Neural crest cell (in vitro differentiated cells): ENCODE measurements at regions not wholly inside any gene's neighbourhood (a gene's known extent, or its start where the extent isn't known, plus 50 kb on each side); places are given as distances from the start of the nearest gene placed in this dataset.

ENCODE experiments used
- DNase-seq: peaks from one replicate; pipeline ENCODE4 v3.0.0; 2021; ENCODE audit warnings: low read depth, mixed read lengths, low spot score
- H3K27ac Mint-ChIP-seq: one replicate; pipeline ENCODE4 v1.8.0; 2021; ENCODE audit warnings: mild to moderate bottlenecking, mixed read lengths; ENCODE audit not compliant: unreplicated experiment
- H3K27me3 Mint-ChIP-seq: 2 replicates; pipeline ENCODE4 v1.8.0; 2021; ENCODE audit warnings: low read depth, mild to moderate bottlenecking, mixed read lengths
- H3K36me3 Mint-ChIP-seq: 2 replicates; pipeline ENCODE4 v1.8.0; 2021; ENCODE audit warnings: low read depth, mild to moderate bottlenecking, mixed read lengths
- H3K4me1 Mint-ChIP-seq: 2 replicates; pipeline ENCODE4 v1.8.0; 2021; ENCODE audit warnings: mixed read lengths
- H3K4me3 Mint-ChIP-seq: one replicate; pipeline ENCODE4 v1.8.0; 2021; ENCODE audit warnings: mild to moderate bottlenecking, mixed read lengths
- H3K9me3 Mint-ChIP-seq: 2 replicates; pipeline ENCODE4 v1.8.0; 2021; ENCODE audit warnings: mixed read lengths
- CTCF ChIP-seq: fragments of 200-600 bp; sonication (generic); conservative IDR thresholded peaks from 2 replicates; pipeline ENCODE4 v1.5.0; 2021; ENCODE audit warnings: antibody characterized with exemption, mild to moderate bottlenecking

- TF ChIP-seq CTCF = no peak
- H3K27ac Mint-ChIP-seq = no peak overlapping the region
- peaks cover 6% of the 10 kb centered on the region for H3K36me3 Mint-ChIP-seq
- peaks cover 11% of the 10 kb centered on the region for H3K4me1 Mint-ChIP-seq
- no peaks in the 10 kb centered on the region for H3K27me3 Mint-ChIP-seq
- H3K9me3 Mint-ChIP-seq = peaks cover 7% of the 10 kb centered on the region
- no peak for DNase-seq
- no peak overlapping the region for H3K4me3 Mint-ChIP-seq
These were observed 290.9 kb downstream of the CRPPA start for GRCh38 chr7:16130111-16131110.

- H3K9me3 Mint-ChIP-seq = peaks cover 7% of the 10 kb centered on the region
- no peak for TF ChIP-seq CTCF
- H3K4me3 Mint-ChIP-seq = no peak overlapping the region
- no peak for DNase-seq
- H3K27me3 Mint-ChIP-seq = no peaks in the 10 kb centered on the region
- H3K27ac Mint-ChIP-seq = no peak overlapping the region
- peaks cover 6% of the 10 kb centered on the region for H3K36me3 Mint-ChIP-seq
- peaks cover 11% of the 10 kb centered on the region for H3K4me1 Mint-ChIP-seq
These were observed 291.8 kb downstream of the CRPPA start for GRCh38 chr7:16129431-16130110.

GRCh38 chr7:16123117-16123770 lies 298.1 kb downstream of the CRPPA start:
- Mint-ChIP-seq H3K4me3 (no peak overlapping the region), H3K9me3 (peaks cover 8% of the 10 kb centered on the region), H3K4me1 (no peaks in the 10 kb centered on the region), H3K27ac (no peak overlapping the region), H3K27me3 (no peaks in the 10 kb centered on the region), H3K36me3 (peaks cover 5% of the 10 kb centered on the region)
- TF ChIP-seq CTCF = no peak
- DNase-seq = no peak

- TF ChIP-seq CTCF = no peak
- H3K4me3 Mint-ChIP-seq = no peak overlapping the region
- no peaks in the 10 kb centered on the region for H3K4me1 Mint-ChIP-seq
- peaks cover 14% of the 10 kb centered on the region for H3K36me3 Mint-ChIP-seq
- H3K9me3 Mint-ChIP-seq = peaks cover 18% of the 10 kb centered on the region
- DNase-seq = no peak
- H3K27ac Mint-ChIP-seq = no peak overlapping the region
- no peaks in the 10 kb centered on the region for H3K27me3 Mint-ChIP-seq
These were observed 299.4 kb downstream of the CRPPA start for GRCh38 chr7:16121876-16122390.

GRCh38 chr7:16115374-16115773 lies 306.0 kb downstream of the CRPPA start:
- H3K27ac Mint-ChIP-seq = no peak overlapping the region
- no peak for TF ChIP-seq CTCF
- no peaks in the 10 kb centered on the region for H3K27me3 Mint-ChIP-seq
- no peak overlapping the region for H3K4me3 Mint-ChIP-seq
- DNase-seq = no peak
- peaks cover 26% of the 10 kb centered on the region for H3K9me3 Mint-ChIP-seq
- no peaks in the 10 kb centered on the region for H3K4me1 Mint-ChIP-seq
- peaks cover 27% of the 10 kb centered on the region for H3K36me3 Mint-ChIP-seq
